RPMI7951 (cell line): ENCODE measurements at regions not wholly inside any gene's neighbourhood (a gene's known extent, or its start where the extent isn't known, plus 50 kb on each side); places are given as distances from the start of the nearest gene placed in this dataset.
"Not testable (repeated sequence)": the region's sequence is repeated elsewhere in the genome, so short reads cannot be mapped to it uniquely, and the experiment has no call there.

Experiments
- DNase-seq: peaks from one replicate; pipeline ENCODE4 v3.0.0-alpha.2; 2012; ENCODE audit warnings: low read depth

DNA sequence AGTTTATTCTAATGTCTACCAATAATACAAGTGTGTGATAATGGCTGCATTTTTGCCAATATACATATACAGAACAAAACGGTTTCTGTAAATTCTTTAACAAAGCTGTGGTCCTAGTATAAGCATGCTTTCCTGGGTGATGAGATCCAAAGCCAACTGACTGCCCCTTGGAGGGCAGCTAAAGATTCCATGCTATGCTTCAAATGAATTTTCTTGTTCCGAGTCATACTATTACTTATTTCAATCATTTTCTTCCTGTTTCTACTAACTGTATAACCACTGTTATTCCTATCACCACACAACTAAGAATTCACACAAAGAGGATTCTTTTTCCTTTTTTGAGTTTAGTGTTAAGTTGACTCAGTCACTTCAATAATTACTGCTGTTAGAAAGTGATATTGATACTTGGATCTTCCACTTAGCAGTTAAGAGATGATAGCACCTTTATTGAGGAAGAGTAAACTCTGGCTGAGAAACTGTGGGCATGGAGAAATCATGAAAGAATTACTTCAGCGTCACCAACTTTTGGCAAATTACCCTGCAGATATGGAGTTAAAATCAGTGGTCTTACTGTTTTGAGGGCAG lies 197.5 kb downstream of the ARL4A start:
- DNase-seq = no peak

DNA sequence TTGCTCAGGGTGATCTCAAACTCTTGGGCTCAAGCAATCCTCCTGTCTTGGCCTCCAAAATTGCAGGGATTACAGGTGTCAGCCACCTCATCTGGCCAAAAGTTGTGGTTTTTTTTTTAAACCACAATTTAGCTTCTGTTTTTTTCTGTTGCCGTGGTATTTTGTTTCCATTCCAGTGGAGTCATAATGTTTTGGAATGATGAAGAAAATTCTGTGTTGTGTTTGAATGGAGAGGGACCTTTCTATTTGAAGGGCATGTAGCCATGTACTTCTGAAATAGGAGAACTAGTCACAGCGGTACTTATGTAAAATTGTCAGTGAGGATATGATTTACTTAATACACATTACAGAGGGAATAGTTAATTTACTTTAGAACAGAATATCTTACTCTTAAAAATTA lies 201.3 kb downstream of the ARL4A start:
- no peak for DNase-seq

DNA sequence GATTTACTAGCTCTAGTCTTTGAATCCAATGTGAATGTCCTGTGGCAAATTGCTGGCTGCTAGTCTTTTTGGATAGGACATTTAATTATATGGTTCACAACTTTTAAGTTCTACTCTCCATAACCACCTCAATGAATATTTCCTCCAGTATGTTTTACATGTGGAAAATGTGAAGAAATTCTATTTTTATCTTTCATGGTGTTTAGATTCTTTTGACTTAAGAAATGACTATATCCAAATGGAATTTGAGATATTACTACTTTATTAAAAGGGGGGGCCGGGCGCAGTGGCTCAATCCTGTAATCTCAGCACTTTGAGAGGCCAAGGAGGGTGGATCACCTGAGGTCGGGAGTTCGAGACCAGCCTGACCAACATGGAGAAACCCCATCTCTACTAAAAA lies 202.0 kb downstream of the ARL4A start:
- no peak for DNase-seq

DNA sequence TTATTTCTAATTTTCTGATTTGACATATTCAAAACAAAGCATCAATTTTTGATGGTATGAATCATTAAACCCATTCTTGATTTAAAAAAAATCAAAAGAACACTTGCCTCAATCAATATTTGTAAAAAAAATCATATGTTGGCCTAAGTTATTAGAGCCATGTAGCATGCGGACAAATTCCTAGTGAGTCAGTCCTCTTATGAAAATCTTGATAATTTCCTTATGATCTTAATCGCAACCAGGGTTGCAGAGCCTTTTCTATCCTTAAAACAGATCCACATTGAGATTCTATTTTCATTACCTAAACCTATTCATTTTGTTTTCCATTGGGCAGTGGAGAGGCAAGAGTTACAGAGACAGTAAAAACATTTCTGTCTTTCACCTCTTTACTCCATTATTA lies 203.2 kb downstream of the ARL4A start:
- DNase-seq = no peak

DNA sequence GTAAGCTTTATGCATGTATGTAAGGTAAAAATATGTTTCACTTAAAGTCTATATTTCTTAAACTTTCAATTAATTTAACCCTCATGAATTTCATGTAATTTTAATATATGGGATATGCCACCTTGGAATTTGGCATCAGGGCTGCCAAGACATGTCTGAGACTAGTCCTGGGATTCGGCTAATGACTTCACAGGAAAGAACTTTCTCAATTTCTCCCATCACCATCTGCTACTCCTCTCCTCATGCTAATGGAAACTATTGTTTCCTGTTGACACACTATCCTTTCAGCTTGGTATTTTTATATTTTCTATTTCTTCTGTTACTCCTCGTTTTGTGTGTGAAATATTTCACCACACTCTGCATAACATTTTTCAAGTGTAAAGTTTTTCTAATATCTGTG lies 205.9 kb downstream of the ARL4A start:
- no peak for DNase-seq

DNA sequence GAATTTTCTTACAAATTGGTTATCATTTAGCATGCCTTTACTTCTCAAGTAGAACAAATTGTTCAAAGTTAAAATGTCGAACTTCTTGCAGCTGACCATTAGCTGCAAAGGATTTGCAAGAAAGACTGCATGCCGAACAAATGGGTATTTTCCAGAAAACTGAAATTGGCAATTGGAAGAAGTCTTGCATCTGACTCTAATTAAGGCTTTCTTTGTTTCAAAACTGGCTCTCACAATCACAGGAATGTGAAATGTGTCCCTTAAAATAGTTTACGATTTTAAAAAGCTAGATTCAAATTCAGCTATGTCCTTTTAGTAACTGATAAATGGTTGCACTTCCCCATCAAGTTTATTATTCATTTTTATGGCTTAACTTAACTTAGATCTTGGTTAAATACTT lies 207.9 kb downstream of the ARL4A start:
- DNase-seq = no peak

DNA sequence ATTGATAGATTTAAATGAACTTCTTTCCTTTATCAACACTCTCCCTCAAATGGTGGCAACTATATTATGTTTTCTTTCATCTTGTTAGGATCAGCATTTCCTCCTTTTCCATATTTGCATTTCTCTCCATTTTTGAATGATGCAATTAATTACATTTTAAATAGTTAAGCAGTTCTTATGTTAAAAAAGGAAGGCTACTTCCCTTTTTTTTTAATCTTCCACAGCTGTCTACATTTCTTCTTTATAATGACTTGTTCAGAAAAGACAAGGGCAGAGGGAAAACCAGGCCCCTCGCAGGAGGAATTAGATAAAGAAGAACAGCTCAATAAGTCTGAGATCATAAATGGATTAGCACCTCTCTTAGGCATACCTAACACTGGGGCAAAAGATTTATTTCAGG lies 208.9 kb downstream of the ARL4A start:
- no peak for DNase-seq

DNA sequence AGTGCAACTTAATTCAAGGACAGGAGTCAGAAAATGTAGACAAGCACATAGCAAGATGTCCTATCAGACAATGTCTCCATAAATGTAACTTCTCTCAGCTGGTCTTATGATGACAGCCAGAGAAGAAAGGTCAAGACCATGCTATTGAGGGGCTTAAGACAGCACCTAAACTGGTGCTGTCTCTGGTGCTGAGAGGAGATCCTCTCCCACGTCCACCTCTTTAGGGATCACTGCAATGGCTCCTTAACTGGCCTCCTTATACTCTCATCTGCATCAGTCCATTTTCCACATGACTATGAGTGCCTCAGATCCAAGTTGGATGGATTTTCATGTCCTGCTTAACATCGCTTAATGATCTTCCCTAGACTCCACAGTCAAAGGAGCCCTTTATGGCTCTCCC lies 210.6 kb downstream of the ARL4A start:
- no peak for DNase-seq

DNA sequence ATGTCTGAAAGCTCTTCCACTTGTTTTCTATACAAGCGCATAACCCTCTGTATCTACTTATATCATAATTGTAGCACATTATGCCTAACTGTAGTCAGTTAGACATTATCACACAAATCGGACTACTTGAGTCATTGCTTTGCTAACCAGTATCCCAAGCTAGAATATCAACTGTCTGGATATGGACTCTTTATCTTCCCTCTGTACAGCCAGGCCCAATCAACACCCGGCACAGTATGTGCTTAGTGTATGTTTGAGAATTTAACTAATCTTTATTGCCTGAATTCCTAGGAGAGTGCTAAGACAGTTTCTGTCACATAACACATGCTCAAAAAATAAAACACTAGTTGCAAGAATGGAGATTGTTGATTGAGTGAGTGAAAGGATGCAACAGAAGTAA lies 211.2 kb downstream of the ARL4A start:
- no peak for DNase-seq

DNA sequence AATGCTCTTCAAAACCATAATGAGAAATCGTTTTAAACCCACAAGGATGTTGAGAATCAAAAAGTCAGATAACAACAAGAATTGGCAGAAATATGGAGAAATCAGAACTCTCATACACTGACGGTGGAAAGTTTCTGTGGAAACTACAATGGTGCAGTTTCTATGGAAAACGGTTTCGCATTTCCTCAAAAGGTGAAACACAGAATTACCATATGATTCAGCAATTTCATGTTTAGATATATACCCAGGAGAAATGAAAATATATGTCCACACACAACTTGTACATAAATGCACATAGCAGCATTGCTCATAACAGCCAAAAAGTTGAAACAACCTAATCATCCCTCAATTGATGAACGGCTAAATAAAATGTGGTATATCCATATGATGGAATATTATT lies 218.2 kb downstream of the ARL4A start:
- DNase-seq = no peak

DNA sequence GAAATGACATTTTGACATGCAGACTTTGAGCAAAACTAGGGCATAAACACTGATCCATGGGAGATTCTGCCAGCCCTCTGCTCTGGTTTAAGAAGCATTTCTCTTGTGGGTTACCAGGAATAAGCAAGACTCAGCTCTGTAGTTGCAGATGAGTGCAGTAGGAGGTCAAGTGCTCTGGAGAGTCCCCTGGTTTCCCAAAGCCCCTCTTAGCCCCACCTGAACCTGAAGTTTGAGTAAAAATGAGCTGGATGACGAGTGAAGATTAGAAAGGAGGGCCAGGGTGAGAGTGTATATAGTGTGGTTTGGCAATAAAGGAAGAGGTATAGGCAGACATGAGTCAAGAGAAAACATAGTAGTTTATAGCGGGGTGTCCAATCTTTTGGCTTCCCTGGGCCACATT lies 220.3 kb downstream of the ARL4A start:
- DNase-seq = no peak

DNA sequence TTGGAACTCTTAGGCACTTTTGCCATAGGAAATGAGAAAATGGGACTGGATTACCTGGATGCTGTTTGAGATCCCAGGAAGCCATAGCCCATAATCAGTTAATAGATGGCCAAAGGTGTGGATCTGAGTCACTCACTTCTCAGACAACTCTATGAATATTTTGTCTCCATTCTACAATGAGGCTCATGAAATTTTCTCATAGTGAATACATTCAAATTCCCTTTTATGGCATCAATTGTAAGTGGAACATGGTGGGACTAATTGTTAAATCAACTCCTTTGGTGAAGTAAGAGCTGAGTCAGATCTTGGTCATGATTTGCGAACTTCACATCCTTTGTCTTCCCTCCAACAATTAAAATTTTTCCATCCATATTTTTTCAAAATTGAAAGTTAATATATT lies 222.1 kb downstream of the ARL4A start:
- no peak for DNase-seq

DNA sequence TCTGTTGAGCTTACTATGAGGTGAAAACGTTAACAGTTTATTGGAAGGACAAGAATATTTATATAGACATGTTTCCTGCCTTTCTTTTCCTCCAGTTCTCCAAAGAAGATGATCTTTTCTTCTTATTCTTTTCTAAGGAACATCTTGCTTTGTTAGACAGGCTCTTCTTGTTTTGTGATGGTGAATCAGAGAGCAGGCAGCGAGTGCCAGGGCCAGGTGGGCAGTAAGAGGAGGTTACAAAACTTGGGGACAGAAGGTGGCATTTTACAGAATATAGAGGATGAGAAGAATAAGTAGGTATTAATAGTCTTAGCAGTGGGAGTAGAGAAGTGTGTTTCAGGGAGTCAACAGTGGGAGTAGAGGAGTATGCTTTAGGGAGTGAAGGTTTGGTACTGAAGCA lies 223.6 kb downstream of the ARL4A start:
- no peak for DNase-seq

DNA sequence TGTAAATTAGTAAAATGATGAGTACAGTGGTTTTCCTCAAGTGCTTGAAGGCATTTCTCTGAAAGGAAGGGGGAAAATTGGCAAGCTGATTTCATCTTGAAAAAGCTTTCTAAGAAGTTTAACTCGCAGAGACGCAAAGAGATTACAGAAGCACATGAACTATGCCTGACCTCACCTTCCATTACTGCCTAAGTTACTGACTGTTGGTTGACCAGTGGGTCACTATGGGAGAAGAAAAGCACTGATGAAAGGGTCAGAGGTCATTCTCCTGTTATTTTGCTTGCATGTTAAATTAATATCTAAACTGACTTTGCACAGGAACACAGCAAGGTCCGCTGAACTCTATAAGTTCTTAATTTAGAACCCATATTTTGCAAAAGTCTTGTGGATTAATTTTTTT lies 225.6 kb downstream of the ARL4A start:
- DNase-seq = no peak

DNA sequence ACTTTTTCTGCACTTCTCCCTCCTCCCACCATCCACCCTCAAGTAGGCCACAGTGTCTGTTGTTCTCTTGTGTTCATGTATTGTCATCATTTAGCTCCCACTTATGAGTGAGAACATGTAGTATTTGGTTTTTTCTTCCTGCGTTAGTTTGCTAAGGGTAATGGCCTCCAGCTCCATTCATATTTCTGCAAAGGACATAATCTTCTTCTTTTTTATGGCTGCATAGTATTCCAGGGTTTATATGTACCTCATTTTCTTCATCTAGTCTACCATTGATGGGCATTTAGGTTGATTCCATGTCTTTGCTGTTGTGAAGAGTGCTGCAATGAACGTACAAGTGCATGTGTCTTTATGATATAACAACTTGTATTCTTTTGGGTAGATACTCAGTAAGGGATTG lies 230.4 kb downstream of the ARL4A start:
- DNase-seq = no peak

DNA sequence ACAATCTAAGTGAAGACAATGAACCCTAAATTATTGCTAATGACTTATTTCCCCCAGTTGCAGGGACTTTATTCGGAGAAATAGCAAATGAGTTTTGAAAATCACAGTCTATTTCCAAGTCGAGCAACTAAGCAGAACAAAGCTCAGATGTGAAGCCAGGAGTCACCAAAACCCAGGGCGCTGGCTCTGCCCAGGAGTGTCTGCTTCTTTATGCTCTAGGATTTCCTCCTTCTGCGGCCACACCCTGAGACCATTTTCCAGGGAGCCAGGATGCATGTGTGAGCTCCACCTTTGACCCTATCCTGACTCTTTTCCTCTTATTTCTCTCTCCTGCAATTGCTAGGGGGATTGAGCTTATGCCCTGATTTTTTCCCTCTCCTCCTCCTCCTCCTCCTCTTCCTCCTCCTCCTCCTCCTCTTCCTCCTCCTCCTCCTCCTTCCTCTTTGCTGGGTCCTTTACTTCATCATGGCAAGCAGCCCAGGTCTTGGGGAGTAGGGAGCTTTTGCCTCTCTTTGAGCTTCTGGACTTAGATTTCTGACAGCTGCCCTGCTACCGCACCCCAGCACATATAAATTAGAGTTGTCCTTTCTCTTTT lies 234.4 kb downstream of the ARL4A start:
- DNase-seq = no peak

DNA sequence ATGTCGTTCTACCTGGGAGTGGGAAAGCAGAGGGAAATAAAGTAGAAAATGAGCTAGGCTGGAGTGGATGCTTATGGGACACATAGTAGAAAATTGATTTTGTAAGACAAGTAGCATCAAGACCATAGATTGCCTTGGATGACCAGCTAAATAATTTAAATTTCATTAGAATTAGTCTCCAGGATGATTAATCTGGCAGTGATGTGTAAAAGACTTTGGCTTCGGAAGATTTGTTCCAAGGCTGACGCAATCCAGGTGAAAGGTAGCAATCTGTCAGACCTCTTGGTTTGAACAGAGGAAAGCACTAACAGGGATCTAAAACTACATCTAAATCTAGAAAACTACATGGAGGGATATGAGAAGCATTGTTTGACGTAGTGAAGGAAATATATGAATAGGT lies 236.5 kb downstream of the ARL4A start:
- DNase-seq = no peak

DNA sequence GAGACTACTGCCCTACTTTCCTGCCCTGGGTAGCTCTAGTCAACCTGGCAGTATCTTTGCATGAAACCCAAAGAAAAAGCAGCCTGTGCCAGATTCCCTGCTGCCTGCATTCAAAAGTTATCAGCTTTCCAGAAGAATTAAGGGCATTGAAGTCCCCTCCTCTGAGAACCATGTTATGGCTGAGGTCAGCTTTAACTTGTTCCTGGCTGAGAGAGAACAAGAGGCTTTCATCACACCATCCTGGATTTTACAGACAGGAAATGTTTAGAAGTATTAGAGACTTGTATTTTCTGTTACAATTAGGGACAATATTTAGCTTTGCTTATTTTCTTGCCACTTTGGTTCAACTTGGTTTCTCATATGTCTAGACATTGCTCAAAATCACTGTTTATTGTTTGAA lies 238.8 kb downstream of the ARL4A start:
- DNase-seq = no peak

DNA sequence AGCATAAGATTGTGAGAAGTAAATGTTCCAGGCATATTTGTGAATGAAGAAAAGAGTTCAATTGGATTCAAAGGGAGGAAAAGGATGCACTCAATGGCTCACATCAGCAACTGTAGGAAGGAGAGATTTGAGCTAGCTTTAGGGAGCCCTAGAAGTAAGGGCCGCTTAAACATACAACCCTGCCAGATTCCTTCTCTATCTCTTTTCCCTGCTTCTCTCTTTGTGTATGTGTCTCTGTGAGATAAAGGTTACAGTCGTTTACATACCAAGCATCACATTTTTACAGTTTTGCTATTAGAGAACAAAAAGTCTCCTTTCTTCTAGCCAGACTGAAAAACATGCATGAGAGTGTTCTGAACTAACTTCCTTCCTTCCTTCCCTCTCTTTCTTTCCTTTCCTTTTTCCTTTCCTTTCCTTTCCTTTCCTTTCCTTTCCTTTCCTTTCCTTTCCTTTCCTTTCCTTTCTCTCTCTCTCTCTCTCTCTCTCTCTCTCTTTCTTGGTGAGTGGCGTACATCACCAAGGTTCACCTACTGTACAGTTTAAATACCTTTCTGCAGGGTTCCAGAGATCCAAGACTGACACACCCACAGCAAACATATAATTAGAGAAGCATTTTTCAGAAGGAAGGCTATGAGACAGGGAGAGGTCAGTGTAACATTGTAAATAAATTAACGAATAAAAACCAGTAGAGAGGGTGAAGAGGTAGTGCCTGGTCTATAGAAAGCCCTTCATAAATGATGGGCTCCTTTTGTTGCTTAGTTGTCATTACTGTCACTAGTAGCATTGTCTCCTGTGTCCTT lies 240.4 kb downstream of the ARL4A start:
- no peak for DNase-seq

DNA sequence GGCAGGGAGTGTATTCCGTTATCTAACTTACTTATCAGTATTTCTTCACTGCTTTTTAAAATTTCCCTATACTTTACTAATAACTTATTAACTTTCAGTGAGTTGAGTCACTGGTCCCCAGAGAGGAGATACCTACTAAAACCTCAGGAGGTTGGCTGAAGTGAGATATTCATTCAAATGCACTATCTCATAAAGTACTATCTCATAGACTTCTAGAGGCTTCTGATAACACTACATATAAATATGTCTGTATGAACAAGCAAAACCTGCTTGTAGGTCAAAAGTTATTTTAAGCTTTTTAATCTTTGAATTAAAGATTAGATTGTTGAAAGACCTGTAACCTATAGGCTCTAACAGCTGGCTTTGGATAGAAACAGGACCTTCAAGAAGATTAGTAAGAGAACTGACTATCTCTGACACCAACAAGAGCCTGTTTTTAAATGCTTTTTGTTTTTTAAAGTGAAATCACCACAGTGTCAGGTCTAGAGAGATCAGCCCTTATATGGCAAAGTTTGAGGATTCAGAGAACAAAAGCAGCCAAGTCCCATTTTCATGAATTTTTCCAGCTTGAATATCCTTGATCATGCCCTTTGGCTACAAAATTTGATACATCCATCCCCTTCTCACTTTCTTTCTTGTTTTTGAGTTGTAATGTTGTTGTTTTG lies 242.2 kb downstream of the ARL4A start:
- no peak for DNase-seq

DNA sequence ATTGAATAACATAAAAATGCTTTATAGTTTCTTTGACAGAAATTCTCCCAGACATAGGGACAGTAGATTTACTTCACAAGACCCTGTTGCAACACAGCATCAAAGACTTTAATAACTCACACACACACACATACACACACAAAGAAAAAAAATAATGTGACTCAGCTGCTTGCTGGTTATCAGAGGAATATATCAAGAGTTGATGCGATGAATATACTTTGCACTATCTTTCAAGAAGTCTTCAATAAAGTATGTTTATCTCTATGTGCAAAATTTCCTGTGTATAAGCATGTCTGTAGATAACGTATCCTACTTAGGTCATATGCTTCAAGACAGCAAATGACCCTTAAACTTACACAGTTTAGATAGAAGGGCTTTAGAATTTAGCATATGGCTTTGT lies 243.1 kb downstream of the ARL4A start:
- no peak for DNase-seq

DNA sequence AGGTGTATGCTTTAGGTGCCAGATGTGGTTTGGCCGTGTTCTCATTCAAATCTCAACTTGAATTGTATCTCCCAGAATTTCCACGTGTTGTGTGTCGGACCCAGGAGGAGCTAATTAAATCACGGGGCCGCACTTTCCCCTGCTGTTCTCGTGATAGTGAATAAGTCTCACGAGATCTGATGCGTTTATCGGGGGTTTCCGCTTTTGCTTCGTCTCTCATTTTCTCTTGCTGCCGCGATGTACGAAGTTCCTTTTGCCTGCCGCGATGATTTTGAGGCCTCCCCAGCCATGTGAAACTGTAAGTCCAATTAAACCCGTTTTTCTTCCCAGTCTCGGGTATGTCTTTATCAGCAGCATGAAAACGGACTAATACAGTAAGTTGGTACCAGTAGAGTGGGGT lies 244.0 kb downstream of the ARL4A start:
- not testable (repeated sequence) for DNase-seq

DNA sequence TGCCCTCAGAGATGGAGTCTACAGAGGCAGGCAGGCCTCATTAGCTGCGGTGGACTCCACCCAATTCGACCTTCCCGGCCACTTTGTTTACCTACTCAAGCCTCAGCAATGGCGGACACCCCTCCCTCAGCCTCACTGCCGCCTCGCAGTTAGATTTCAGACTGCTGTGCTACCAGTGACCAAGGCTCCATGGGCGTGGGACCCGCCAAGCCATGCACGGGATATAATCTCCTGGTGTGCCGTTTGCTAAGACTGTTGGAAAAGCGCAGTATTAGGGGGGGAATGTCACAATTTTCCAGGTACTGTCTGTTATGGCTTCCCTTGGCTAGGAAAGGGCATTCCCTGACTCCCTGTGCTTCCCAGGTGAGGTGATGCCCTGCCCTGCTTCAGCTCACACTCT lies 252.3 kb downstream of the ARL4A start:
- no peak for DNase-seq
